ENCODE measurements at regions not wholly inside any gene's neighbourhood (a gene's known extent, or its start where the extent isn't known, plus 50 kb on each side); places are given as distances from the start of the nearest gene placed in this dataset.

DNA sequence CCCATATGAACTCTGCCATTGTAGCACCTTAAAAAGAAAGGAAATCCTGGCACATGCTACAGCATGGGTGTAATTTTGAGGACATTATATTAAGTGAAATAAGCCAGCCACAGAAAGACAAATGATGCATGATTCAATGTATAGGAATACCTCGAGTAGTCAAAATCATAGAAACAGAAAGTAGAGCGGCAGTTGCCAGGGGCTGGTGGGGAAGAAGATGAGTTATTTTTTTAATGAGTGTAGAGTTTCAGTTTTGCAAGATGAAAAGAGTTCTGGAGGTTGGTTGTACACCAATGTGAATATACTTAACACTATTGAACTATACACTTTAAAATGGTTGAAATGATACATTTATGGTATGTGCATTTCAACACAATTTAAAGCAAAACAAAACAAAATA, 133.0 kb downstream of the ZDHHC21 start:
- H3K4me3 ChIP-seq (ENCODE audit: low read depth, low read length): no peak overlapping the region
- TF ChIP-seq, protein P1, sequence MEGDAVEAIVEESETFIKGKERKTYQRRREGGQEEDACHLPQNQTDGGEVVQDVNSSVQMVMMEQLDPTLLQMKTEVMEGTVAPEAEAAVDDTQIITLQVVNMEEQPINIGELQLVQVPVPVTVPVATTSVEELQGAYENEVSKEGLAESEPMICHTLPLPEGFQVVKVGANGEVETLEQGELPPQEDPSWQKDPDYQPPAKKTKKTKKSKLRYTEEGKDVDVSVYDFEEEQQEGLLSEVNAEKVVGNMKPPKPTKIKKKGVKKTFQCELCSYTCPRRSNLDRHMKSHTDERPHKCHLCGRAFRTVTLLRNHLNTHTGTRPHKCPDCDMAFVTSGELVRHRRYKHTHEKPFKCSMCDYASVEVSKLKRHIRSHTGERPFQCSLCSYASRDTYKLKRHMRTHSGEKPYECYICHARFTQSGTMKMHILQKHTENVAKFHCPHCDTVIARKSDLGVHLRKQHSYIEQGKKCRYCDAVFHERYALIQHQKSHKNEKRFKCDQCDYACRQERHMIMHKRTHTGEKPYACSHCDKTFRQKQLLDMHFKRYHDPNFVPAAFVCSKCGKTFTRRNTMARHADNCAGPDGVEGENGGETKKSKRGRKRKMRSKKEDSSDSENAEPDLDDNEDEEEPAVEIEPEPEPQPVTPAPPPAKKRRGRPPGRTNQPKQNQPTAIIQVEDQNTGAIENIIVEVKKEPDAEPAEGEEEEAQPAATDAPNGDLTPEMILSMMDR (IDR thresholded peaks at IDR 0.05; ENCODE audit: low read depth, low read length): no peak

DNA sequence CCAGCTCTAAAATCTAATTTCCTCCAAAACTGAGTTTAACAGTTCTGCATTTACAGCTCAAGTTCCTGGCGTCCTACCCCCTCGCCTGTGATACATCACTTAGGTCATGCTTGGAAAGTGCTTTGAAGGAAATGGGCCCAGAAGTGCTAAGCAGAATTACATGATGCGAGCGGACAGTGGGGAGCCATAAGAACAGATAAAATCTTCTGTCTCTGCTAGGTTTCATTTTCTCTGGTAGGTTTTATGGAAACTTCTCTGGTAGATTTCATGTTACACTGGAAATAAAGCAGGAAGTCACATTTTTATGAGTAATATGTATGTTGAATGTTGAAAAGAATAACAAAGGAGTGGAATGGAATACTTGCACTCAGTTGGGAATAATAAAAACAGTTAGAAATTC, 138.3 kb downstream of the ZDHHC21 start:
- H3K4me3 ChIP-seq (ENCODE audit: low read depth, low read length): no peak overlapping the region
- TF ChIP-seq, protein P1 (IDR thresholded peaks at IDR 0.05; ENCODE audit: low read depth, low read length): no peak

DNA sequence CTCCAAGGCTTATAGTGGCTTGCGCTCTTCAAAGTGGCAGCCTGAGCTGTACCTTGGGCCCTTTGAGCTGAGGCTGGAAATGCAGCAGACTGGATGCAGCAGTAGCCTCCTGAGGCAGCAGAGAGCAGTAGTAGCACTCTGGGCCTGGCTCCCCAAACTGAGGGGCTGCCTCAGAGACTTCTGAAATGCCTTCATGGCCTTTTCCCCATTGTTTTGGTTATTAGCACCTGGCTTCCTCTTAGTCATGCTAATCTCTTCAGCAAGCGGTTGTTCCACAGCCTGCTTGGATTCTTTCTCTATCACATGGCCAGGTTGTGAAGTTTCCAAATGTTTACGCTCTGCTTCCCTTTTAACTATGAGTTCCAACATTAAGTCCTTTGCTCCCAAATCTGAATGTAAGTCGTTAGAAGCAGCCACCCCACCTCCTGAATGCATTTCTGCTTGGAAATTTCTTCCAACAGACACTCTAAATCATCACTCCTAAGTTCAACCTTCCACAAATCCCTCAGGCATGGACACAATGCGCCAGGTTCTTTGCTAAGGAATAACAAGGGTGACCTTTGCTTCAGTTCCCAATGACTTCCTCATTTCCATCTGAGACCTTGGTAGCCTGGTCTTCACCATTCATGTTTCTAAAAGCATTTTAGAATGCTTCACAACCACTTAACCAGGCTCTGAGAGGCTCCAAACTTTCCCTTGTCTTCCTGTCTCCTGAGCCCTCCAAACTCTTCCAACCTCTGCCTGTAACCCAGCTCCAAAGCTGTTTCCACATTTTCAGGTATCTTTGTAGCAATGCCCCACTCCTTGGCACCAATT, 145.8 kb downstream of the ZDHHC21 start:
- no peak overlapping the region for H3K4me3 ChIP-seq (ENCODE audit: low read depth, low read length)
- TF ChIP-seq, protein P1 (IDR thresholded peaks at IDR 0.05; ENCODE audit: low read depth, low read length): no peak

DNA sequence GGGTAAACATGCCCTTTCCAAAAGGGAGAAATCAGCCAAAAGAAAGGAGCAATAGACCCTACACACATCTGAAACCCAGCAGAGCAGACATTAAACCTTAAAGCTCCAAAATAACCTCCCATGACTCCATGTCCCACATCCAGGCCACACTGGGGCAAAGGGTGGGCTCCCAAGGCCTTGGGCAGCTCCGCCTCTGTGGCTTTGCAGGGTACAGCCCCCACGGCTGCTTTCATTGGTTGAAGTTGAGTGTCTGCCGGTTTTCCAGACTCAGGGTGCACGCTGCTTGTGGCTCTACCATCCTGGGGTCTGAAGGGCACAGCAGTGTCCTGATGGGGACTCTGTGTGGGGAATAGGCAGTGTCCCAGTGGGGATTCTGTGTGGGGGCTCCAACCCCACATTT, 146.5 kb downstream of the ZDHHC21 start:
- no peak overlapping the region for H3K4me3 ChIP-seq (ENCODE audit: low read depth, low read length)
- TF ChIP-seq, protein P1 (IDR thresholded peaks at IDR 0.05; ENCODE audit: low read depth, low read length): no peak

DNA sequence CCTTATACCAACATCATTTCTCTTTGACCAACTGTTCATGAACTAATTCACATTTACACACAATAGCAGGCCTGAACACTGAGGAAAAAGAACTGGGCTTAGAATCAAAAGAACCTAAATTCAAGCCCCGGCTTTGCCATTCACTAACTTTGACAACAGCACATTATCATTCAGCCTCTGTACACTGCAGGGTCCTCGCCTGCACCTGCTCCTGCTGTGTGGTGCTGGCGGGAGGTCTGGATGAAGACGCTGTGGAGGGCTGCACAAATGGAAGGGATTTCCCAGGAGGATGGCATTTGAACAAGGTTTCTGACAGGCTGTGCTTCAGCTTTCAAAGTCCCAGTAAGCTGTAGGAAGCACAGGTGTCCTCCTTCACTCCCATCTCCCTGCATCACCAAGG, 151.2 kb downstream of the ZDHHC21 start:
- TF ChIP-seq, protein P1 (IDR thresholded peaks at IDR 0.05; ENCODE audit: low read depth, low read length): no peak
- H3K4me3 ChIP-seq (ENCODE audit: low read depth, low read length): no peak overlapping the region

DNA sequence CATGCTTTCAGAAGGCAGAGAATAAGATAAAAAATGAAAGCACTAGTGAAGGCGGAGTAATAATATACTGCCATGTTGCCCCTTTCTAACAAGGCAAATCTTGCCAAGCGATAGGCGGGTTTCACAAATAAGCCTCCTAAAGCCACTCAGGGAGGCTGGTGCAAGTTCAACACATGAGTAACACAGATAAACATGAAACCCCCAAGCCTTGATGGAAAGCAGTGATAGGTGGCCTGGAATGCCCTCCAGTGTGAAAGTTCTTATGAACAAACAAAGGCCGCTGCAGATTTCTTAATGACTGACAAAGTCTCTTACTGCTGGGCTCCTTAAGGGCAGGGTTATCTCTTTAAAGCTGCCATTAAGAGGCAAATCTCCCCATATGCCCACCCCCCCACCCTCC, 154.7 kb downstream of the ZDHHC21 start:
- no peak overlapping the region for H3K4me3 ChIP-seq (ENCODE audit: low read depth, low read length)
- TF ChIP-seq, protein P1 (IDR thresholded peaks at IDR 0.05; ENCODE audit: low read depth, low read length): no peak

DNA sequence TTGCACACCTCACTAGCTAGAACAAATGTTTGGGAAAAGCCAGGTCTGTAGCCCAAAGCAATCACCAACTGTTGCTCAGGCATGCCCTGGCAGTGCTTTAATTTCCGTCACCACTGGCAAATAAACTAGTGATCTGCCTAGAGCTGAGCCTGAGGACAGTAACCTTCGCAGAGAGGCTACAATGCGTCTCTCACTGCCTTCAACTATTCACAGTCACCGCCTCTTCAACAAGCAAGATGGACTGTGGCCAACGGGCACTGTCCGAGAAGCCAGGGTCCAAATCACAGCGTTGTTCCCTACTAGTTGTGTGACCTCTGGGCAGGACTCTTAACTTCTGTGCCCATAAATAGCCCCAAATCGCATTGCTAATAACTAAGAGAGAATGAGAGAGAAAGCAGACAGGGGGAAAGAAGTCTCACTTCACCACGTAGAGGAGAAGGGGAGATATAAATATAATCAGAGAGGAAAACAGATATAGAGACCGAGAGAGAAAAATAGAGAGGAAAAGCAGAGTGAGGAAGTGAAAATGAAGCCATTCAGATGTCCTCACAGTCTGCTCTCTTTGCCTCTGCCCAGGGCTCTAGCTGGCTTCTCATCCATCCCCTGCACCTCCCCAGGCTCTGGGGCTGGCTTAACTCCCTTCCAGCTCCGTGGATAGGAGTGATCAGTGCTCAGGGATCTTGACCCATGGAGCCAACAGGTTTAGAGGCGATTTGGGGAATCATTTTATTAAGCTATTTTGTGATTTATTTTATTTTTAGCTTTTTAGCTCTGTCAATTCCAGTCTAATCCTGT, 157.9 kb downstream of the ZDHHC21 start:
- TF ChIP-seq, protein P1 (IDR thresholded peaks at IDR 0.05; ENCODE audit: low read depth, low read length): no peak
- H3K4me3 ChIP-seq (ENCODE audit: low read depth, low read length): no peak overlapping the region

Measured in WI38 (cell line).